ENCODE measurements at regions not wholly inside any gene's neighbourhood (a gene's known extent, or its start where the extent isn't known, plus 50 kb on each side); places are given as distances from the start of the nearest gene placed in this dataset.
A peak's percentile ranks its signal among the peaks of the same experiment; 100 is the strongest.
"Not testable (repeated sequence)": the region's sequence is repeated elsewhere in the genome, so short reads cannot be mapped to it uniquely, and the experiment has no call there.

DNA sequence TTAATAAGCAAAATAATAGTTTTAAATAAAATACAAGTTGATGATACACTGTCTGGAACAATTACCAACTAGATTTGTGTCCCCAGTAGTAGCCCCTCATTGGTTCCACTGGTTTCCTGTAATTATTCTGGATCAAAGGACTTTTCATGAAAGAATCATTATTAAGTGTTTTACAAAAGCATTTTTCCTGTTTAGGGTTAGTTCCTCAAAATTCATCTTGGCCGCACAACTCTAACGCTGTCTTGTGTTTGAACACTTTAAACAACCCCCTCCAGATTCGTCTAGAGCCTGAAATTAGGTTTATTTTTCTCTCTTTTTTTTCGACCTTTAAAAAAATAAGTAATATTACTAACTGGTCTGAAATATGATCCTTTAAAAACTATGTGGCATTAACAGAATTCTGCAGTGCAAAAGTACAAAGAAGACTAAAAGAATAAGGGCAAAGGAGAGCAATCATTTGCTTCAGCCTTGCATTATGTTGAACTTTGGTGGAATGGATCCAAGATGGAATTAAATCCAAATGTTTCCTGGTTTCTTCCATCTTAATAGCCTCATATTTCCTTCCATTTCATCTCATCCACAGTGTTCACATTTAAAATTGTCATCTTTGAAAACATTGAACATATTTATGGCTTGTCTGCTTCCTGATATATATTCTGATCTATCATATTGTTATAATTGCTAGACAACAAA, 678.4 kb downstream of the IRS1 start:
- DNase-seq (ENCODE audit: low spot score), result no peak

DNA sequence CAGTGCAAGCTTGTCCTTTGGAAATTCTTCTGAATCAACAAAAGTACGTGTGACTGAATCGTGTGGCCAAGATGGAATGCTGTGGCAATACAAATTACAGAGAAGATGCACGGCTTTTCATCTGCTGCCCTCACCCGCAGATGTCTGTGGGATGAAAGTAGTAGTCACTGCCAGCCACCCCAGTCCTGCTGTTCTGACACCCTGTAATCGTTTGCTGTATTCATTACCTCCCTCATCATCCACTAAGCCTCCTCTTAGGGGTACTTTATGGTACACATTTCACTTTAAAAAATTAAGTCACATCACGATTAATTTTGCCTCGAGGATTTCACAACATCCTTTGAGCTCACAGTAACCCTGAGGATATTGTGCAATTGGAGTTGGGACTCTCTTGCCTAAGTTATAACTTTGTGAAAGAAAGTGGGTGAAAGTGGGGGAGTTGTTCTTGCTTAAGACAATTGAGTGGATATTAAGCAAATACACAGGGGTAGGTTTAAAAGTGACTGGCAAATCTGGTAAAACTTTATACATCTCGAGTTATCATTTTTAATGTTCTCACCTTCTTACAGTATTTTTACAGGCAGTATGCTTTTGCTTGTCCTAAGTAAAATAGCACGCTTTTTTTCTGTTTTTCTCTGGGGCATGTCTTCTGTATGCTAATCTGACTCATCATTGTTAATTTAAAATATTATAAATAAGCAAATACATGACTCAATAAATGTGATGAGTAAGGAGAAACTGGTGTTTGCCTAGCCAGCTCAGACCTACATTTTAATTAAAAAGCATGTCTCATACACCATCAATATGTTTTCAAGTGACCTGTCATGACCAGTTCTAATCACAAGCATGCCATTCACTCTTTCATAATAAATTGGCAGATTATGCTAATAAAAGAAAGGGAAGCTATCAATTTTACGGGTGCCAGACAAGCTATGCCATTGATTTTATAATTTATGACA, 680.9 kb downstream of the IRS1 start:
- DNase-seq (ENCODE audit: low spot score), result peak; percentile 47

DNA sequence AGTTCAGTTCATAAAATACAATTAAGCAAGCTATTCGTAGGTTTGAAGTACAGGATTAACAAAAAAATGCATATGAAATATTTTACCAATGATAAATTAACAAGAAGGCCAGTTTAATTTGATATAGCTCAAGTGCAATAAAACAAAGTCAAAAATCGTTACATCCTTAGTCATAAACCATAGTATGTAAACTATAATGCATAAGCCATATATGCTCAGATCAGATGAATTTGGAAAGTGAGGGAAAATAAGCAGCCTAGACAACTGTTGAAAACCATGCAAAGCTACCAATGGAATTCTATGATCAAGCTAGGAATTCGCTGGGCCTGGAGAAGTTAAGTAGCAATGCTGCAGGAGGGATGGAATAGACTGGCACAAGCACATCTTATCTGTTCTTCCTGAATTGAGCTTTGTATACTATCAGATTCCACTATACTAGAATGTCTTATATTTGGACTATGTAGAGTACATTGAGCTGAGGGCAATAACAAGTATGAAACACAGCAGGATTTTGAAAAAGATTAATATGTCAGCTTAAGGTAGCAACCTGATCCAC, 682.0 kb downstream of the IRS1 start:
- DNase-seq (ENCODE audit: low spot score), result no peak

DNA sequence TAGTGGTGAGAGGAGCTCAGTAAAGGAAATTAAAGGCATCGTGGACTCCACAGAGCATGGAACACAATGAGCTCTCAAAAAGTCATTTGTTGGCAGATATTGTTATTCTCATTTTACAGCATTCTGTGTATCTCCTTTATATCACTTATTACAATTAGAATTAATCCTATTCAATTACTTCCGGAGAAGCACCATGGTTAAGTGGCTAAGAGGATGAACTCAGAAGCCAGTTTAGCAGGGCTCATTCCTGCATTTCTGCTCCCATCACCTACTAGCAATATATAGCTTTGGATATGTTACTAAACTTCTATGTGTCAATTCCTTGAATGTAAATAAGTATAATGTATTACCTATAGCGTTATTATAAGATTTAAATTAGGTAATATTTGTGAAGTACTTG, 683.3 kb downstream of the IRS1 start:
- DNase-seq (ENCODE audit: low spot score), result no peak

DNA sequence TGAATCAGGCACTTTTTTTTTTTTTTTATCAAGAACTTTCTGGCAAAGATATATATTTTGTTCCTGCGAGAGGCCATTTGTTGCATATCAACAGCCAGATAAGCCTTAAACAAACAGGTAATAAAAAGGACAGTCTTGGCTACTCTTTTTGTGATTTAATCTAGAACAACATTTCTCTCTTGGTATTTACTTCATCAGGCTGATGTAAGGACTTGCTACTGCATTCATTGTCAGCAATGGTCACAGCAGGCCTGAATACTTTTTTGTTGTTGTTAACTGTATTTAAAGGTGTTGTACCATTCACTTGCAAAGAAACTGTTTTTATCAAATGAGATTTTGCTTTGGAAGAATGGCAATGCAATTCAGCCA, 683.8 kb downstream of the IRS1 start:
- DNase-seq (ENCODE audit: low spot score), result no peak

DNA sequence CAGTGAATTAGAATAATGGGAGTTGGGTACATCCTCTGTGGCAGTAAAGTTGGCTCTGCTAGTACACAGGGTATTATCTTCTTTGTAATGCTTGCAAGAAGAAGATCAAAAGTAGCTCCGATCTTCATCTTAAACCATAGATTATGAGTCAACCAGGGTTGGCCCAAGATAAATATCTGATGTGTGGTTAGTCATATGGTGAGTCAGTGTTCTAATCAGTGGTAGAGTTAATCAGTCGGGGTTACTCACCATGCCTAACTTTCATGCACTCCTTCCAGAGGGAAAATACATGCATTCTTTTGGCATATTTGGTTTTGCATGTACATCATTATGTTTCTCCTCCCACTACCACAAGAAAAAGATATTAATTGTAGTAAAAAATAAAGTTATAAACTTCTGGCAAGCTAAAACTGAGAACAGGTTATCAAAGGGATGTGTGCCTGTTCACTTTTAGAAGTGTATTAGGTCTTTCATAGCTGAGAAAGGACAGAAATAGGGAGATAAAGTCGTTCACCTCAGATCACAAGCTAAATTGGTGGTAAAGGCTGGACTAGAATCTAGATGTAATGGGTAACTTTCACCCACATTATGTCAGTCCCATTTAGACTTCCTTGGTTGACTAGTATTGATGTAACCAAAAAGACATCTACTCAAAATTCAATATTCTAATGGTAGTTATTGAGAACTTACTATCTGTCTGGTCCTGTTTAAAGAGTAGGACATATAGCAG, 684.4 kb downstream of the IRS1 start:
- no peak for DNase-seq (ENCODE audit: low spot score)

DNA sequence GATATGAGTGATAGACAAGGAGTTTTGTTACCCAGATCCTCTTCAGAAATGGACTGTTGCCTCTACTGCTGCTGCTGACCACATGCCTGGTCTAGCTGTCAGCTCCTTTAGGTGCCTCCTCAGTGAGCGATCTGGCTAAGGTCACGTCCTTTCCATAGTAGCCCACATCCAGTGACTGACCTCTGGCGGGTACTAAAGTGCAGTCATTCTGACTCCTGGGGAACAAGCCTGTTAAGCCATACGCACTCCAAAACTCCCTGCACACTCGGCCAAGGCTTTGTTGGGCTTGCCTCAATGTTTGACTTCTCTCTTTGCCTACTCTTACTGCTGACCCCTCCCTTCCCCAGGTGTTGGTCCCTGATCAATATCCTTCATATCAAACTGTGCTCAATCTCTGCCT, 685.2 kb downstream of the IRS1 start:
- DNase-seq (ENCODE audit: low spot score), result no peak

DNA sequence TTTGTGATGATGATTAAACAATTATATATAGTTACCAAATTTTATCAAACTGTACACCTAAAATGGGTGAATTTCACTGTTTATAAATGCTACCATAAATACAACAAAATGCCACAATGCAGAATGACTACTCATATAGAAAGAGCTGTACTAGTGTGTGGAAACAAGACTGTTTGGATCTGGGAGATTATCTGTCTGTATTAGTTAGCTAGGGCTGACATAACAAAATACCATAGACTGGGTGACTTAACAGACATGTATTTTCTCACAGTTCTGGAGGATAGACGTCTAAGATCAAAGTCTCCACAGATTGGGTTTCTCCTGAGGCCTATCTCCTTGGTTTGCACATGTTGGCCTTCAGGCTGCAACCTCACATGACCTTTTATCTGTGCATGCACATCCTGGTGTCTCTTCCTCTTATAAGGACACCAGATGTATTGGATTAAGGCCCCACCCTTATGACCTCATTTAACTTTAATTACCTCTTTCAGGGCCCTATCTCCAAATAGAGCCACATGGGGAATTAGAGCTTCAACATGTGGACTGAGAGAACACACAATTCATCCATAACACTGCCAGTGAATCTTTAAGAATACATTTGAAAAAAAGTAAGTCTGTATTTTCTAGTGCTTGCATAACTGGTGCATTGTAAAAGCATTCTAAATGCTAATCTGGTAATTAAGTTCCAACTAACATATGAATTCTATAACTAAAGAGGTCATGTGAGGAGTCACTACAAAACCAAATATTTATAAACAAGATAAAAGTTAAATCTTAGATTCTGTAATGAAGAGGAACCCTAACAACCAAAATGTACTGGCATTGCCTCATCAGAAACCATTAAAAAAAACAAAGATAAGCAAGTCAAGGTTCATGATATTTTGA, 699.6 kb downstream of the NYAP2 start:
- no peak for DNase-seq (ENCODE audit: low spot score)

DNA sequence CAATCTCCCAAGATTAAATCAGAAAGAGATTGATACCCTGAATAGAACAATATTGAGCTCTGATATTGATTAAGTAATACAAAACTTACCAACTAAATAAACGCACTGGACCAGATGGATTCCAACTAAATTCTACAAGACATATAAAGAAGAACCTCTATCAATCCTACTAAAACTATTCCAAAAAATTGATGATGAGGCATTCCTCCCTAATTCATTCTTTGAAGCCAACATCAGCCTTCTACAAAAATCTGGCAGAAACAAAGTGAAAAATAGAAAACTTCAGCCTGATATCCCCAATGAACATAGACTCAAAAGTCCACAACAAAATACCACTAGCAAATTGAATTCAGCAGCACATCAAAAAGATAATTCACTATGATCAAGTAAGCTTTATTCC, 695.5 kb downstream of the NYAP2 start:
- no peak for DNase-seq (ENCODE audit: low spot score)

DNA sequence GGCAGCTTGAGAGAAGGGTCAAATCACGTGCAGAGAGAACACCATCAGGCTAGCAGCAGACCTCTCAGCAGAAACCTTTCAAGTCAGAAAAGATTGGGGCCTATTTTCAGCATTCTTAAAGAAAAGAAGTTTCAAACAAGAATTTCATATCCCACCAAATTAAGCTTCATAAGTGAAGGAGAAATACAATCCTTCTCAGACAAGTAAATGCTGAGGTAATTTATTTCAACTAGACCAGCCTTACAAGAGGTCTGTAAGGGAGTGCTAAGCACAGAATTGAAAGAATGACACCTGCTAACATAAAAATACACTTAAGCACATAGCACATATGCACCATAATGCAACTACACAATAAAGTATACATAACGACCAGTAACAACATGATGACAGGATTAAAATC, 693.9 kb downstream of the NYAP2 start:
- DNase-seq (ENCODE audit: low spot score), result no peak

DNA sequence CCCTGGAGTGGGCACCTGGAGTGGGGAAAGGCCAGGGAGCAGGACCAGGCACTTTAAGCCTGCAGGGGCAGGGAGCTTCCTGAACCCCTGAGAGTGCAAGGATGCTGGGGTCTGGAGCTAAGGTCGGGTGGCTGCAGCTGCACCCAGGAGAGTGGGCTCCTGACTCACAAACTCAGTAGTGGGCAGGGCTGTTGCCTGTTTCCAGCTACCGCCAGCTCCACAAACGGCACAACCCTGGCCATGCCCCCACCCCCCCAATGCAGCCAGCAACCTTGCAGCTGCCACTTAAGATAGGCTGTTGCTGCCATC, 688.8 kb downstream of the NYAP2 start:
- no peak for DNase-seq (ENCODE audit: low spot score)

DNA sequence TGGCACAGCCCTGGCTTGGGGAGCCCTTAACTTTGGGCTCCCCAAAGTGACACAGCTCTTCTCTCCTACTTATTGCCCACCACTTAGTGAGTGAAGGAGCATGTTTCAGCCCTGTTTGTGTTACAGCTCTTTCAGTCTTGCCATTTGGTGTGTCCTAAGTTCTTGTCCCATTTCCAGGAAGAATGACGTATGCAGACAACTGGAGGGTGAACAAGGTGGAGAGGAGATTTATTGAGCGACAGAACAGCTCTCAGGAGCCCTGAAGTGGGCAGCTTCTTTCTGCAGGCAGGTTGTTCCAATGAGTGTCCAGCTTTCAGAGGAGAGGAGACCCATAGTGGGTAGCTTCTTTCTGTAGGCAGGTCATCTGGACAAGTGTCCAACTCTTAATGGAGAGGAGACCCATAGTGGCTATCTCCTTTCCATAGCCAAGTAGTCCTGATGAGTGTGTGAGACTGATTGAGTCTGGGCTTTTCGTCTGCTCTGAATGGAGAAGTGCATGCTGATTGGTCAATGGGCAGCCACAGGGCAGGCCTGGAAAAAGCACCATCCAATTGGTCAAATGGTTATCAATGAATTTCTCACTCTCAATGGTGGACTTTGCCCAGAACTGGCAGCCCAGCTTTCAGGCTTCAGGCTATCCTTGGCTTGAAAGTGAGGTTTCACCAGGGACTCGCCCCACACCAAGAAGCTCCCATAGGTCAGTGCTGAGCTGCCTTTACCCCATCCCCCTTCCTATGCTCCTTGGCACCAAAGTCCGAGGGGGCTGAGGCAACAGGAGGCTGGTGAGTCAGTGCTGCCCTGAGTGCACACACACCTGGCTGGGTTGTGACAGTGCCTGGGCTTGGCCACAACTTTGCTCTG, 688.2 kb downstream of the NYAP2 start:
- no peak for DNase-seq (ENCODE audit: low spot score)

DNA sequence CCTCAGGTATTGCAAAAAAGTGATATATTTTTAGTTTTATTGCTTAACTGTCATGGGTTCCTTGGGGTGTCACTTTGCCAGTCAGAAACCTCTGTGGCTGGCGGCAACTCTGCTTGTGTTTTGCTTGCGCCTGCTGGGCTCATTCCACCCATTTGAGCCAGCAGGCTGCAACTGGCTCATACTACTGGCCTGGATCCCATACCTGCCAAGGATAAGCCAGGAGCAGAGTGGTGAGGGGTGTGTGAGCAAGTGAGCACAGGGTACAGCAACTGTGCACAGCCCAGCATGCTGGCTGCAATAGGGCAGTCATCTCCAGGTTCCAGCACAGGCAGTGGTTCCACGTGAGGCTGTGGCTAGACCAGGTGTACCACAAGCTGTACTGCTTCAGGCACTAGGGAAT, 687.5 kb downstream of the NYAP2 start:
- DNase-seq (ENCODE audit: low spot score), result no peak

DNA sequence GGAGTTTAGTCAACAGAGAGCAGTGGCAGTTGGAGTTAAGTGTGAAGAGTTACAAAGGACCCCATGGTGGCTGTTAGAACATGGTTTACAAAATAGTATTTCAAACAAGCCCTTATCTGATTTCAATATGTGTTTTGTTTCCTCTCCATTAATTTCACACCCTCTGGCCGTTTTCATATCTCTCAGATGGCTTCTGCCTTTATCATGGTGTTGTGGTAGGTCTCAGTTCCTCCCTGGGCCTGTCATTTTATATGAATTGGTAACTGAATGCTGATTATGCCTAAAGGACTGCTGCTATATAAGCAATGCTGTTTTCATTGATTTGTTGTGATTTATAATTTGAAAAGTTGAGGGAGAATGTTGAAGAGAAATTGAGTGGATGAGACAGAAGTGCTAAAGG, 686.7 kb downstream of the NYAP2 start:
- no peak for DNase-seq (ENCODE audit: low spot score)

DNA sequence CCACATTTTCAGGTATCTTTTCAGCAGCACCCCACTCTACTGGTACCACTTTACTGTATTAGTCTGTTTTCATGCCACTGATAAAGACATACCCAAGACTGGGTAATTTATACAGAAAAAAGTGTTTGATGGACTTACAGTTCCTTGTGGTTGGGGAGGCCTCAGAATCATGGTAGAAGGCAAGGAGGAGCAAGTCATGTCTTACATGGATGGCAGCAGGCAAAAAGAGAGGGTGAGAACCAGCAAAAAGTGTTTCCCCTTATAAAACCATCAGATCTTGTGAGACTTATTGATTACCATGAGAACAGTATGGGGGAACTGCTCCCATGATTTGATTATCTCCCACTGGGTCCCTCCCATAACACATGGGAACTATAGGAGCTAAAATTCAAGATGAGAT, 685.9 kb downstream of the NYAP2 start:
- DNase-seq (ENCODE audit: low spot score), result not testable (repeated sequence)

DNA sequence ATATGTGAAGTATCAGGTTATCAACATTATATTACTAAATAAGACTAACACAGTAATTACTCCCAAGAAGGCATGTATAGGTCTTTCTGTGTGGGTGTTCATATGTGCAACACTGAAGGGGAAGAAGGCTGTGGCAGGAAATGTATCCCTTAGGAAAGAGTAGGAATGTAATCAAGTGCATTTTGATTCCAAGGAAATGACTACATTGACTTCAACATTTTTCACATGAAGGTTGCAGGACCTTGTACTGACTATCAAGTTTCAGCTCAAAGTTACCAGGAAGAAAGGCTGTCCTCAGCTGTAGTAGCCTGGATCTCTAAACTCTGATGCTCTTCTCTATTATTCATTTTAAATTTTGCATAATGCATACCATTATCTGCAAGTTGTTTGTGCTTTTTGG, 680.8 kb downstream of the NYAP2 start:
- DNase-seq (ENCODE audit: low spot score), result no peak

DNA sequence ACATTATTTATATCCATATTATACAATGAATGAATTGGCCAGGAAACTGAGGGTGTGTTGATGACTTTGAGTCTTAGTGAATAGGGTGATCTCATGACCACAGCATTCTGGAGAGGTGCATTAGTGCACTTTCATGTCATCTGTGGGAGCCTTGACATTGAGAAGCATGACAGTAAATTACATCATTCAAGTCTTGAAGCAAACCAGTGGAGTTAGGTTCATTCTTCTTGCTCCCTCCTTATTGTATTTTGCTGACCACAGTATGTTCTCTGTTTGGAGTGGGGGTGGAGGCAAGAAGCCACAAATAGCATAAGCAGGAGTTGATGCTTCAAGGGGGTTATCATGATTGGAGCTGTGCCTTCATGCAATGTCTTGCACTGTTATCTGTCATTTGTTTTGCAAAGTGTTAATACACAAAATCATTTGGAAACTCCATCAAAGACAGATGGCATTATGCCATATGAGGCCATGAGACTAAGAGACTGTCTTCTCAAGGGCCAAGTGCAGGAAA, 680.2 kb downstream of the NYAP2 start:
- DNase-seq (ENCODE audit: low spot score), result no peak

DNA sequence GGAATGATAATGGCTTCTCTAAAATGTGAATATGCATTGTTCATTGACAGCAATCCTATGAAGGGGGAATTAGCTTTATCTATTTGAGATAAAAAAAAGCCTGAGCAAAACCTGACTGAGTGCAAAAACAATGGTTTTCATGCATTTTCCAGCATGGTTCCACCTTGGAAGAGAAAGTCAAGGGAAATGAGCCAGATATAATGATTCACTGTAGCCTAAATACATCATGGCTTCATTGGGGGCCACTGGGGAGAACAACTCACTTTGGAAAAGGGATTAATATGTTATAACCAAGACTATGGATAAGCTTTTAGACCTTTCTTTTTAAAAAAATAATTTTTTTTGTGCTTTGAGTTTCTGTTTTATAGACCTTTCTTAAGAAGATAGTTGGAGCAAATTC, 679.7 kb downstream of the NYAP2 start:
- no peak for DNase-seq (ENCODE audit: low spot score)

DNA sequence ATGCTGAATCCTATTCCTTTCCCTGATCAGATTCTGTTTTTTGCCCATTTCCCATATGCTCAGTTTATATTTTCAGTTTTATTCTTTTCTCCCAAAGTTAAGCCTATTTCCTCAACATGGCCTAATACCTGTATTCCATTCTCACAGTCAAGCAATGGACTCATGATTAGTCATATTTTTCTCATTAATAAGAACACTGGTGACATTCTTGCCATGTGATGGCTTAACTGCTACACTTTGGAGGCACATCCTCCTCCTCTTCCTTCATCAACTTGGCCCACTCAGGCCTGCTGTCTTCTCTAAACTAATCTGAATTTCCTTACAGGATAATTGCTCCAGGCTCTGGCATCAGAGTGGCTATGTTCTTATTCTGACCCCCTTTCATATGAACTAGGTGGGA, 679.2 kb downstream of the NYAP2 start:
- no peak for DNase-seq (ENCODE audit: low spot score)

DNA sequence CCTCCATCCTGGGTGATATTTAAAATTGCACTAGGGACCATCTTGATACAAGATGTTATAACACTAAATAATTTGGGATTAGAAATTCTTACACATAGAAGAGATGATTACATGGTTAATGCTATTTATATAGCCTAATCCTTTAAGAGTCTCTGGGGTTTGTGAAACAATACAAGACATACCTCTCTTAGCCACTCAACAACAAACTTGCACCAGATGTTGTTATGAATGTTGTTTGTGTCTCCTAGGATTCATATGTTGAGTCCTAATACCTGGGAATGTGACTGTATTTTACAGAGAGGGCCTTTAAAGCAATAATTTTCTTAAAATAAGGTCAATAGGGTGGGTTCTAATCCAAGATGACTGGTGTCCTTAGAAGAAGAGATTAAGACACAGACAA, 678.3 kb downstream of the NYAP2 start:
- no peak for DNase-seq (ENCODE audit: low spot score)

DNA sequence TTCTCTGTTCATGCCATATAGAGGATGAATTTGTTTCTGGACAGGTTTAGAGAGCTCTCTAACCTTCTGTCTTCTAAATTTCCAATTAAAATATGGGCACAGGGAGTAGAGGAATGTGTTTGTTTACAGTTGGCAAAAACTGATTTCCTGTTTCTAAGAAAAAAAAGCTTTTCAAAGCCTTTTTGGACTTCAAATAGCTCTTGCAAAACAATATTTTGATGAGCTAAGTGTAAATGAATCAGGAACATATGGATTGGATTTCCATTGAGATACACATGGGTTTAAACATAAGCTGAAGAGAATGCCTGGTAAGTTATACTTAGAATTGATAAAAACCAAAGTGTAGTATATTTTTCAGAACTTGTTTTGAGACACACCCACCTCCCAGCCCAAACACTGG, 677.5 kb downstream of the NYAP2 start:
- no peak for DNase-seq (ENCODE audit: low spot score)

Data from pons (tissue), 1 donor.